Jurkat, Clone E6-1 (cell line): ENCODE measurements at regions not wholly inside any gene's neighbourhood (a gene's known extent, or its start where the extent isn't known, plus 50 kb on each side); places are given as distances from the start of the nearest gene placed in this dataset.

Experiments
- DNase-seq: peaks from one replicate; pipeline ENCODE4 v3.0.0-alpha.2; 2011; ENCODE audit warnings: low read depth, low spot score
- H3K4me3 ChIP-seq: 2 replicates; pipeline ENCODE4 v1.5.1; 2011; ENCODE audit warnings: mild to moderate bottlenecking, low read length, control low read depth, moderate library complexity

- DNase-seq: no peak
Observed at GRCh38 chr18:55012008-55012407, 52.7 kb upstream of the CCDC68 start.

More at GRCh38 chr18:55012008-55012407, 52.7 kb upstream of the CCDC68 start:
- no peak overlapping the region for H3K4me3 ChIP-seq
